WTC11 (cell line): ENCODE measurements at regions not wholly inside any gene's neighbourhood (a gene's known extent, or its start where the extent isn't known, plus 50 kb on each side); places are given as distances from the start of the nearest gene placed in this dataset.

Experiments
- ATAC-seq: fragments of 200-7000 bp; cut with Tn5 transposase; 2 replicates; pipeline ENCODE4 v1.10.0; 2021; ENCODE audit warnings: mild to moderate bottlenecking, moderate library complexity
- CTCF ChIA-PET: fragments of 300-600 bp; sonication (Branson Sonifier 250); formaldehyde crosslinking; loops from one replicate; lab custom pipeline; 2021; ENCODE audit warnings: antibody characterized with exemption; lab: Charles Lee
- POLR2A ChIA-PET: fragments of 350-600 bp; sonication (Branson Sonifier 250); formaldehyde crosslinking; loops from one replicate; lab custom pipeline; 2021; ENCODE audit warnings: antibody characterized with exemption; lab: Charles Lee
- DNase-seq: peaks from one replicate; pipeline ENCODE4 v3.0.0; 2021; ENCODE audit warnings: low spot score
- H3K27ac Mint-ChIP-seq: 2 replicates; pipeline ENCODE4 v1.8.0; 2021; ENCODE audit warnings: mixed read lengths
- H3K27me3 Mint-ChIP-seq: 2 replicates; pipeline ENCODE4 v1.8.0; 2021; ENCODE audit warnings: low read depth, mild to moderate bottlenecking, moderate library complexity, mixed read lengths
- H3K36me3 Mint-ChIP-seq: 2 replicates; pipeline ENCODE4 v1.8.0; 2021; ENCODE audit warnings: mixed read lengths
- H3K4me1 Mint-ChIP-seq: 2 replicates; pipeline ENCODE4 v1.8.0; 2022; ENCODE audit warnings: mixed read lengths
- H3K4me3 Mint-ChIP-seq: 2 replicates; pipeline ENCODE4 v1.8.0; 2021; ENCODE audit warnings: mild to moderate bottlenecking, moderate library complexity, mixed read lengths
- H3K9me3 Mint-ChIP-seq: 2 replicates; pipeline ENCODE4 v1.8.0; 2021; ENCODE audit warnings: mixed read lengths
- ATF1 ChIP-seq: sonication (generic); formaldehyde crosslinking; IDR thresholded peaks from 2 replicates; pipeline ENCODE4 v1.8.1; 2023; ENCODE audit warnings: mild to moderate bottlenecking, moderate library complexity, missing genetic modification reagents
- CREM ChIP-seq: sonication (generic); formaldehyde crosslinking; IDR thresholded peaks from 2 replicates; pipeline ENCODE4 v1.8.1; 2022; ENCODE audit warnings: mild to moderate bottlenecking, missing genetic modification reagents, moderate library complexity
- JAZF1 ChIP-seq: fragments of 250-450 bp; sonication (Bioruptor Pico); IDR thresholded peaks from 2 replicates; pipeline ENCODE4 v1.9.0; 2021; ENCODE audit warnings: moderate library complexity, mild to moderate bottlenecking, inconsistent platforms
- NFE2L1 ChIP-seq: sonication (generic); formaldehyde crosslinking; IDR thresholded peaks from 2 replicates; pipeline ENCODE4 v1.8.1; 2023; ENCODE audit warnings: missing genetic modification reagents
- PRRX2 ChIP-seq: fragments of 250-450 bp; sonication (Bioruptor Pico); IDR thresholded peaks from 2 replicates; pipeline ENCODE4 v1.8.0; 2021; ENCODE audit warnings: mild to moderate bottlenecking
- SOX15 ChIP-seq: fragments of 250-450 bp; sonication (Bioruptor Pico); IDR thresholded peaks from 2 replicates; pipeline ENCODE4 v1.9.0; 2021; ENCODE audit warnings: mild to moderate bottlenecking
- SP1 ChIP-seq: sonication (generic); formaldehyde crosslinking; conservative IDR thresholded peaks from 2 replicates; pipeline ENCODE4 v1.8.1; 2022; ENCODE audit warnings: missing genetic modification reagents
- ZNF219 ChIP-seq: sonication (generic); formaldehyde crosslinking; IDR thresholded peaks from 2 replicates; pipeline ENCODE4 v1.8.0; 2023; ENCODE audit warnings: missing genetic modification reagents, mild to moderate bottlenecking, borderline replicate concordance
- ZNF317 ChIP-seq: sonication (generic); formaldehyde crosslinking; IDR thresholded peaks from 2 replicates; pipeline ENCODE4 v1.8.1; 2023; ENCODE audit warnings: low read depth, mild to moderate bottlenecking, moderate library complexity, missing genetic modification reagents, borderline replicate concordance
- ZNF396 ChIP-seq: fragments of 250-450 bp; sonication (Bioruptor Pico); IDR thresholded peaks from 2 replicates; pipeline ENCODE4 v1.8.0; 2021; ENCODE audit warnings: mild to moderate bottlenecking, moderate library complexity, borderline replicate concordance
- ZNF416 ChIP-seq: fragments of 250-450 bp; sonication (Bioruptor Pico); IDR thresholded peaks from 2 replicates; pipeline ENCODE4 v1.9.0; 2021; ENCODE audit warnings: mild to moderate bottlenecking, inconsistent platforms
- TF ChIP-seq, protein P1 (sequence below): fragments of 200-600 bp; IDR thresholded peaks from 2 replicates; pipeline ENCODE4 v1.8.0; 2022; ENCODE audit warnings: antibody characterized with exemption
- TF ChIP-seq, protein P2 (sequence below): sonication (generic); formaldehyde crosslinking; IDR thresholded peaks from 2 replicates; pipeline ENCODE4 v1.8.1; 2022; ENCODE audit warnings: missing genetic modification reagents, borderline replicate concordance
- TF ChIP-seq, protein P3 (sequence below): sonication (generic); formaldehyde crosslinking; conservative IDR thresholded peaks from 2 replicates; pipeline ENCODE4 v1.8.1; 2023; ENCODE audit warnings: mild to moderate bottlenecking, low read depth, missing genetic modification reagents, moderate library complexity
- TF ChIP-seq, protein P4 (sequence below): sonication (generic); formaldehyde crosslinking; IDR thresholded peaks from 2 replicates; pipeline ENCODE4 v1.8.1; 2023; ENCODE audit warnings: mild to moderate bottlenecking, missing genetic modification reagents

DNA sequence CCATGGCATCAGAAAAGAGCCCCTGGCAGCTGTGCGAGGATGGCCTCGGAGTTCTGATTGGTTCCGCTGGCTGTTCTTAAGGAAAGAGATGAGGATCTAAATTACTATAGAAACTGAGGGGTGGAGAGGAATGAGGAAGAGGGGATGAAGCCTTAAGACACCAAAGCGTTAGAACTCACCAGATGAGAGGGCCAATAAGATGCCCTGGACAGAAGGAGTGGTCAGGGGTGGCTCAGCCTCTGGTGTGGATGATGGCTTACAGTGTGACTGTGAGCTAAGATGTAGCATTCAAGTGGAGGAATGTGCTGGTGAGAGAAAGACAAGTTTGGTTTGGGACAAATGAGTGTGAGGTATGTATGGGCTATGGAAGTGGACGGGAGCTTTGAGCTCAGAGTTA lies 97.8 kb downstream of the ZFP36L2 start (continued):
- TF ChIP-seq, protein P1, sequence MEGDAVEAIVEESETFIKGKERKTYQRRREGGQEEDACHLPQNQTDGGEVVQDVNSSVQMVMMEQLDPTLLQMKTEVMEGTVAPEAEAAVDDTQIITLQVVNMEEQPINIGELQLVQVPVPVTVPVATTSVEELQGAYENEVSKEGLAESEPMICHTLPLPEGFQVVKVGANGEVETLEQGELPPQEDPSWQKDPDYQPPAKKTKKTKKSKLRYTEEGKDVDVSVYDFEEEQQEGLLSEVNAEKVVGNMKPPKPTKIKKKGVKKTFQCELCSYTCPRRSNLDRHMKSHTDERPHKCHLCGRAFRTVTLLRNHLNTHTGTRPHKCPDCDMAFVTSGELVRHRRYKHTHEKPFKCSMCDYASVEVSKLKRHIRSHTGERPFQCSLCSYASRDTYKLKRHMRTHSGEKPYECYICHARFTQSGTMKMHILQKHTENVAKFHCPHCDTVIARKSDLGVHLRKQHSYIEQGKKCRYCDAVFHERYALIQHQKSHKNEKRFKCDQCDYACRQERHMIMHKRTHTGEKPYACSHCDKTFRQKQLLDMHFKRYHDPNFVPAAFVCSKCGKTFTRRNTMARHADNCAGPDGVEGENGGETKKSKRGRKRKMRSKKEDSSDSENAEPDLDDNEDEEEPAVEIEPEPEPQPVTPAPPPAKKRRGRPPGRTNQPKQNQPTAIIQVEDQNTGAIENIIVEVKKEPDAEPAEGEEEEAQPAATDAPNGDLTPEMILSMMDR = no peak
- TF ChIP-seq NFE2L1 (CRISPR knock-in tag) (no peak), ATF1 (CRISPR knock-in tag) (no peak), CREM (CRISPR knock-in tag) (no peak), ZNF416 (no peak)
- TF ChIP-seq, protein P2, sequence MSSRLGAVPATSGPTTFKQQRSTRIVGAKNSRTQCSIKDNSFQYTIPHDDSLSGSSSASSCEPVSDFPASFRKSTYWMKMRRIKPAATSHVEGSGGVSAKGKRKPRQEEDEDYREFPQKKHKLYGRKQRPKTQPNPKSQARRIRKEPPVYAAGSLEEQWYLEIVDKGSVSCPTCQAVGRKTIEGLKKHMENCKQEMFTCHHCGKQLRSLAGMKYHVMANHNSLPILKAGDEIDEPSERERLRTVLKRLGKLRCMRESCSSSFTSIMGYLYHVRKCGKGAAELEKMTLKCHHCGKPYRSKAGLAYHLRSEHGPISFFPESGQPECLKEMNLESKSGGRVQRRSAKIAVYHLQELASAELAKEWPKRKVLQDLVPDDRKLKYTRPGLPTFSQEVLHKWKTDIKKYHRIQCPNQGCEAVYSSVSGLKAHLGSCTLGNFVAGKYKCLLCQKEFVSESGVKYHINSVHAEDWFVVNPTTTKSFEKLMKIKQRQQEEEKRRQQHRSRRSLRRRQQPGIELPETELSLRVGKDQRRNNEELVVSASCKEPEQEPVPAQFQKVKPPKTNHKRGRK = no peak

DNA sequence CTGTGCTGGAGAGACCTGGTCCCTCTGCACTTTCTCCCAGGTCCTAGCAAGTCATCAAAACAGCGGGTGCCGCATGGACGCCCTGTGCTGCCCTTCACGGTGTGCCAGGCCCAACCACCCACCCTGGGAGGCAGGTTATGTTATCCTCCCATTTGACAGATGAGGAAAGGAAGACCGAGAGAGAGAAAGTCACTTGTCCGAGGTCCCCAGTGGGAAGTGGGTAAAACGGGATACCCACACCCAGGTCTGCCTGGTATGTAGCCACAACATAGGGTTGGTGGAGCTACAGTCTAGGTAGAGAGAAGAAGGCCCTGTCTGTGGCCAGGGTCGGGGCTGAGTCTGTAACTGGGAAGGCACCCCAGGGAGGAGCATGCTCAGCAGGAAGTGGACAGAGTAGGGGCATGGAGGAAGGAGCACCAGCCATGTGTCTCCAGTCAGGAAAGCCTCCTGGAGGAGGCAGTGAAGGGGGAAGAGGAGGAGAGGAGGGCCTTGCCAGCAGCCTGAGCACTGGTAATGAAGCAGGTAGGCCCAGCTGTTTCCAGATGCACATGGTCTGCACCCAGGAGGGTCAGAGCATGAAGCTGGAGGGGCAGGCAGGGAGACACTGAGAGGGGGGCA lies 98.4 kb downstream of the ZFP36L2 start:
- H3K4me3 Mint-ChIP-seq = no peak overlapping the region
- TF ChIP-seq, protein P3, sequence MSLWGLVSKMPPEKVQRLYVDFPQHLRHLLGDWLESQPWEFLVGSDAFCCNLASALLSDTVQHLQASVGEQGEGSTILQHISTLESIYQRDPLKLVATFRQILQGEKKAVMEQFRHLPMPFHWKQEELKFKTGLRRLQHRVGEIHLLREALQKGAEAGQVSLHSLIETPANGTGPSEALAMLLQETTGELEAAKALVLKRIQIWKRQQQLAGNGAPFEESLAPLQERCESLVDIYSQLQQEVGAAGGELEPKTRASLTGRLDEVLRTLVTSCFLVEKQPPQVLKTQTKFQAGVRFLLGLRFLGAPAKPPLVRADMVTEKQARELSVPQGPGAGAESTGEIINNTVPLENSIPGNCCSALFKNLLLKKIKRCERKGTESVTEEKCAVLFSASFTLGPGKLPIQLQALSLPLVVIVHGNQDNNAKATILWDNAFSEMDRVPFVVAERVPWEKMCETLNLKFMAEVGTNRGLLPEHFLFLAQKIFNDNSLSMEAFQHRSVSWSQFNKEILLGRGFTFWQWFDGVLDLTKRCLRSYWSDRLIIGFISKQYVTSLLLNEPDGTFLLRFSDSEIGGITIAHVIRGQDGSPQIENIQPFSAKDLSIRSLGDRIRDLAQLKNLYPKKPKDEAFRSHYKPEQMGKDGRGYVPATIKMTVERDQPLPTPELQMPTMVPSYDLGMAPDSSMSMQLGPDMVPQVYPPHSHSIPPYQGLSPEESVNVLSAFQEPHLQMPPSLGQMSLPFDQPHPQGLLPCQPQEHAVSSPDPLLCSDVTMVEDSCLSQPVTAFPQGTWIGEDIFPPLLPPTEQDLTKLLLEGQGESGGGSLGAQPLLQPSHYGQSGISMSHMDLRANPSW = no peak
- no peak for TF ChIP-seq NFE2L1 (CRISPR knock-in tag)
- no peak for TF ChIP-seq ZNF317
- TF ChIP-seq, protein P4, sequence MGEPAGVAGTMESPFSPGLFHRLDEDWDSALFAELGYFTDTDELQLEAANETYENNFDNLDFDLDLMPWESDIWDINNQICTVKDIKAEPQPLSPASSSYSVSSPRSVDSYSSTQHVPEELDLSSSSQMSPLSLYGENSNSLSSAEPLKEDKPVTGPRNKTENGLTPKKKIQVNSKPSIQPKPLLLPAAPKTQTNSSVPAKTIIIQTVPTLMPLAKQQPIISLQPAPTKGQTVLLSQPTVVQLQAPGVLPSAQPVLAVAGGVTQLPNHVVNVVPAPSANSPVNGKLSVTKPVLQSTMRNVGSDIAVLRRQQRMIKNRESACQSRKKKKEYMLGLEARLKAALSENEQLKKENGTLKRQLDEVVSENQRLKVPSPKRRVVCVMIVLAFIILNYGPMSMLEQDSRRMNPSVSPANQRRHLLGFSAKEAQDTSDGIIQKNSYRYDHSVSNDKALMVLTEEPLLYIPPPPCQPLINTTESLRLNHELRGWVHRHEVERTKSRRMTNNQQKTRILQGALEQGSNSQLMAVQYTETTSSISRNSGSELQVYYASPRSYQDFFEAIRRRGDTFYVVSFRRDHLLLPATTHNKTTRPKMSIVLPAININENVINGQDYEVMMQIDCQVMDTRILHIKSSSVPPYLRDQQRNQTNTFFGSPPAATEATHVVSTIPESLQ = no peak
- no peak for TF ChIP-seq SP1 (CRISPR knock-in tag)
- TF ChIP-seq ZNF219 (CRISPR knock-in tag) = no peak
- no peak for TF ChIP-seq ATF1 (CRISPR knock-in tag)
- no peak for TF ChIP-seq SOX15 (CRISPR knock-in tag)
- TF ChIP-seq JAZF1 = no peak
- TF ChIP-seq ZNF396 (CRISPR knock-in tag) = no peak
- TF ChIP-seq PRRX2 (CRISPR knock-in tag) = no peak
- TF ChIP-seq, protein P1 = no peak
- DNase-seq (no peak), ATAC-seq (no peak)
- peaks cover 16% of the 10 kb centered on the region for H3K4me1 Mint-ChIP-seq
- H3K36me3 Mint-ChIP-seq = no peaks in the 10 kb centered on the region
- ChIA-PET CTCF (interaction anchor here (0.9 to 3.1 kb wide), 17 partner anchors 8 to 442 kb away, joined by 3 to 23 read pairs (median 8); partner anchors contain the start of gene ZFP36L2), POLR2A (no interaction called here)
- no peaks in the 10 kb centered on the region; the same call in 1 of the 2 replicates for H3K27me3 Mint-ChIP-seq
- H3K9me3 Mint-ChIP-seq = no peaks in the 10 kb centered on the region
- H3K27ac Mint-ChIP-seq = no peak overlapping the region
